Brain microvascular endothelial cell (primary cell): ENCODE measurements at regions not wholly inside any gene's neighbourhood (a gene's known extent, or its start where the extent isn't known, plus 50 kb on each side); places are given as distances from the start of the nearest gene placed in this dataset.

Experiments
- DNase-seq: peaks from one replicate; pipeline ENCODE4 v3.0.0-alpha.2; 2020
- H3K27ac ChIP-seq: fragments of 250-450 bp; sonication (Bioruptor Pico); 2 replicates; pipeline ENCODE4 v1.5.1; 2020; ENCODE audit warnings: mild to moderate bottlenecking, moderate library complexity
- H3K27me3 ChIP-seq: fragments of 250-450 bp; sonication (Bioruptor Pico); replicated peaks from 2 replicates; pipeline ENCODE4 v1.5.1; 2020; ENCODE audit warnings: mild to moderate bottlenecking
- H3K36me3 ChIP-seq: fragments of 250-450 bp; sonication (Bioruptor Pico); replicated peaks from 2 replicates; pipeline ENCODE4 v1.5.1; 2020; ENCODE audit warnings: mild to moderate bottlenecking
- H3K4me3 ChIP-seq: 2 replicates; pipeline ENCODE4 v1.5.1; 2011; ENCODE audit warnings: low read depth, mild to moderate bottlenecking, control low read depth, low read length, moderate library complexity
- in situ Hi-C: cut with HindIII; loops from 2 replicates; pipeline ENCODE4 v1.10.0; 2017; ENCODE audit warnings: low sequenced_read_pairs, low pct_ligation_motif_present
- TF ChIP-seq, protein P1 (sequence below): IDR thresholded peaks from 2 replicates; pipeline ENCODE4 v1.5.1; 2011; ENCODE audit warnings: low read depth, mild to moderate bottlenecking, moderate library complexity, low read length, control low read depth, inconsistent platforms; ENCODE audit errors: missing control alignments

DNA sequence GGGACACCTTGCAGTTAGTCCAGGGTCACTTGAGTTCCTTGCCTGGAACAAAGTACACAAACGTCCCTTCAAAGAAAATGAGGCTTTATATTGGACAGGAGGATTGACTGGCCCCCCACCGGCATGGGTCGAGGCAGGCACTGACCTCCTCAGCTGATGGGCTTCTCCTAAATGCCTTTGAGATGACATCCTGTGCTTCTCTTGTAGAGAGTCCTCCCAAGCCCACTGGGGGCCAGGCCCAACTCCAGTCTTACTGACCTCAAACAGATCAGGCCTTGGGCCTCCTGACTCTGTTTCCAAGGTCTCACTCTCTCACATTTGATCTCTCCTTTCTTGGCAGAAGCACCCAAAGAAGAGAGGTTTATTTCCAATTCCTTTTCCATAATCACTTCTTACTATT is 516.1 kb downstream of the MCTP2 start:
- no peak overlapping the region for H3K27ac ChIP-seq
- H3K27me3 ChIP-seq: no peaks in the 10 kb centered on the region
- DNase-seq: no peak
- H3K36me3 ChIP-seq: no peaks in the 10 kb centered on the region
- TF ChIP-seq, protein P1, sequence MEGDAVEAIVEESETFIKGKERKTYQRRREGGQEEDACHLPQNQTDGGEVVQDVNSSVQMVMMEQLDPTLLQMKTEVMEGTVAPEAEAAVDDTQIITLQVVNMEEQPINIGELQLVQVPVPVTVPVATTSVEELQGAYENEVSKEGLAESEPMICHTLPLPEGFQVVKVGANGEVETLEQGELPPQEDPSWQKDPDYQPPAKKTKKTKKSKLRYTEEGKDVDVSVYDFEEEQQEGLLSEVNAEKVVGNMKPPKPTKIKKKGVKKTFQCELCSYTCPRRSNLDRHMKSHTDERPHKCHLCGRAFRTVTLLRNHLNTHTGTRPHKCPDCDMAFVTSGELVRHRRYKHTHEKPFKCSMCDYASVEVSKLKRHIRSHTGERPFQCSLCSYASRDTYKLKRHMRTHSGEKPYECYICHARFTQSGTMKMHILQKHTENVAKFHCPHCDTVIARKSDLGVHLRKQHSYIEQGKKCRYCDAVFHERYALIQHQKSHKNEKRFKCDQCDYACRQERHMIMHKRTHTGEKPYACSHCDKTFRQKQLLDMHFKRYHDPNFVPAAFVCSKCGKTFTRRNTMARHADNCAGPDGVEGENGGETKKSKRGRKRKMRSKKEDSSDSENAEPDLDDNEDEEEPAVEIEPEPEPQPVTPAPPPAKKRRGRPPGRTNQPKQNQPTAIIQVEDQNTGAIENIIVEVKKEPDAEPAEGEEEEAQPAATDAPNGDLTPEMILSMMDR: no peak
- H3K4me3 ChIP-seq: no peak overlapping the region
- in situ Hi-C loops: no loop called here

DNA sequence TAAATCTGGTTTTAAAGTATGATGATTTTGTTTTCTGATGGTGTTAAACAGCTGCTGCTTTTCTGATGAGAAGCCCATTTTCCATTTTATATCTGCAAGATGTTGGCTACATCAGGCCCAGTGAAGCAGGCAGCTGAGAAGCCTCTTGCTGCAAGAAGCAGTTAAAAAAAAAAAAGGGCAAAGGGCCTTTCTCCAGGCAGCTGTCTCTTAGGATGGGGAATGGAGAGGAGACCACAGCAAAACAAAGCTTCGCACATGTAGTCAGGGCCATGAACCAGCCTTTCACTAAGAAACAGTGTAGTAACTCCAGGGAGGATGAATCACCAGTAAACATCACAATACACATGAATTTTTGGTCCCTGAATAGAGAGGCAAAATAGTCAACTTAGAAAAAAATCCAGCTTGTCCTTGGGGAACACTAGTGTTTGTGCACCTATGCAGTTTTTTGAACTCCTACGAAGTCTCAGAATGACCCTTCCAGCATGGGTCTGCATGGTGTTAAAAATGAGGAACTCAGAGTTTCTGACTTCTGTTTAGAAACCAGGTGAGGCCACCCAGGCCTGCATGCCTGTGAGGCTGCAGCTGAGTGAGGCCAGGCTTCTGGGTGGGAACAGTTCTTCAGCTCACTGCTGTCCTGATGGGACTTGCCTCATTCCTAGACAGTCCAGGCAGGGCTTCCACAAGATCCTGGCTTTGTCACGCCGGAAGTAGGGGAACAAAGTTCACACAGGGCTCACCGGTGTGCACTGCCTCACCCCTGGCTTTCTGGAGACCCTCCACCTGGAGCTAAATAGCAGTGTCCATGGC is 518.7 kb downstream of the MCTP2 start:
- in situ Hi-C loops: no loop called here
- TF ChIP-seq, protein P1: no peak
- H3K27me3 ChIP-seq: no peaks in the 10 kb centered on the region
- H3K27ac ChIP-seq: no peak overlapping the region
- H3K4me3 ChIP-seq: no peak overlapping the region
- no peaks in the 10 kb centered on the region for H3K36me3 ChIP-seq
- DNase-seq: no peak

DNA sequence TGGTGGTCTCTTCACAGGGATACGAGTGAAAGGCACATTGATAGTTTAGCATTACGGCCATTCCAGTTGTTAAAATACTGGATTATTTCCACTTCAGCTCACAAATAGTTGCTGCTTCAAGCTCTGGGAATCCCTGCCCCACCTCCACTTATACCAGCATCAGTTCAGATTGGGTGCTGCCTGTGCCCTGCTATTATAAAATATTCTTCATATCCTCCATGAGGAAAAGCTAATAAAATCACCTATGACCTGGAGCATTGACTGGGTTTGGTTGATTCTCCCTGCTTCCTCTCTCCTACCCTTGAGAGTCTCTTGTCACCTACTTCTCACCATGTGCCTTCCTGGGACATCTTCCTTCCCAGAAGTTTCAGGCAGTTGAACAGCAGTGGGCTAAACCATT is 529.0 kb downstream of the MCTP2 start:
- TF ChIP-seq, protein P1: no peak
- no peak for DNase-seq
- no peak overlapping the region for H3K4me3 ChIP-seq
- no peak overlapping the region for H3K27ac ChIP-seq
- no peaks in the 10 kb centered on the region for H3K36me3 ChIP-seq
- H3K27me3 ChIP-seq: no peaks in the 10 kb centered on the region
- in situ Hi-C loops: no loop called here

DNA sequence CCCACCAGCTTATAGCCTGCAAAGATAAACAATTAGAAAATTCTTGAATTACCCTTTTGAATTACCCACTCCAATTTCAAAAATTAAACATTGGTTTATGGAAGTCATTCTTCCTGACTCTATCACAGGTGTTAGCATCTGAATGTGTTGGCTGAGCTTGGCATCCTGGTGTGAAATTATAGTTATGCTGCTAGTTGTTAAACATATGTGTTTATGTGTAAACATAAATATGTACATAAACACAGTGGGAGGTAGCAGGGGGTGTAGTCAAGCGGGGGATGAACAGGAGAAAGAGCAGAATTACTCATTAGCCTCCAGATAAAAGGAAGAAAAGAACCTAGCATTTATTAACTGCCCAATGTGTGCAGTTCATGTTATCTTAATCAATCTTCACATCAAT is 530.2 kb downstream of the MCTP2 start:
- TF ChIP-seq, protein P1: no peak
- in situ Hi-C loops: no loop called here

DNA sequence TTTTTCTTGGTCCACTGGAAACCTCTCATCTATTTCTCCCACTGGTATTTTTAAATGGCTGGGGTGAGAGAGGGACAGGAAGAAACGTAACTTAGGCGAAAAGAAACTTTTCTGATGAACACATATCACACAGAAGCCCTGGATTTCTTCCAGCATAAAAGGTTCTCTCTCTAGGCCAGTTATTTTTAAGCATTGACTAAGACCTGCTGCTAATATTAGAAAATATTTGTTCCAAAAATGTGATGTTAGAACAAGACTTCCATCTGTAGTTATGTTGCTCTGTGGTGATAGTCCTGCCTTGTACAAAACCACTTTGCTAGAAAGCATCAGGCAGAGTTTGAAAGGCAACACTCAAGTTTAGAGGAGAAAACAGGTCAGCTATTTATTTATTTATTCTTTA is 537.7 kb downstream of the MCTP2 start:
- in situ Hi-C loops: no loop called here
- Histone ChIP-seq H3K36me3 (no peaks in the 10 kb centered on the region), H3K4me3 (no peak overlapping the region), H3K27ac (no peak overlapping the region), H3K27me3 (no peaks in the 10 kb centered on the region)
- TF ChIP-seq, protein P1: no peak
- DNase-seq: no peak

More for the DNA sequence above, 530.2 kb downstream of the MCTP2 start:
- Histone ChIP-seq H3K27ac (no peak overlapping the region), H3K27me3 (no peaks in the 10 kb centered on the region), H3K4me3 (no peak overlapping the region), H3K36me3 (no peaks in the 10 kb centered on the region)
- no peak for DNase-seq

DNA sequence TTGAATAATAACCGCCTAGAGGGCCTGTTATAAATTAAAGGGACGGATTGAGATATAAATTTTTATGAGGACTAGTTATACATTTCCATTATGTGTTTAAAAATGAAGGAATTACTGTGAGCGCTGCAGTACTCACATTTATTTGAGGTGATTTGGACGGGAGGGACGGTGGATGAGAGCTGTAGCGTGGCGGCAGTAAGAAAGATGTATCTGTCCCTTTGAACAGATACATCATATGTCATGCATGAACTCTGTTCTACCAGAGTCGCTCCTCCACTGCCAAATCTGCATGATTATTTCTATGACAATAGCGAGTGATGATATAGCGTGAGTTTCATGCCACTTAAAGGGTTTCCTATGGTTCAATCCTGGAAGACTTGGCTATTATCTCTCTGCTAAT is 538.8 kb downstream of the MCTP2 start:
- in situ Hi-C loops: no loop called here
- DNase-seq: no peak
- Histone ChIP-seq H3K27ac (no peak overlapping the region), H3K27me3 (no peaks in the 10 kb centered on the region), H3K36me3 (no peaks in the 10 kb centered on the region), H3K4me3 (no peak overlapping the region)
- TF ChIP-seq, protein P1: no peak
